ENCODE measurements at regions not wholly inside any gene's neighbourhood (a gene's known extent, or its start where the extent isn't known, plus 50 kb on each side); places are given as distances from the start of the nearest gene placed in this dataset.
"Not testable (repeated sequence)": the region's sequence is repeated elsewhere in the genome, so short reads cannot be mapped to it uniquely, and the experiment has no call there.

GRCh38 chrX:113195949-113196348 lies 355.3 kb upstream of the AMOT start:
- ChIA-PET POLR2A (ENCODE audit: unreplicated experiment) (no interaction called here), CTCF (no interaction called here)
- H3K4me1 ChIP-seq (ENCODE audit: insufficient read depth, low read length), result no peaks in the 10 kb centered on the region
- H3K79me2 ChIP-seq (ENCODE audit: low read length), result no peaks in the 10 kb centered on the region
- no peak overlapping the region for H3K4me2 ChIP-seq (ENCODE audit: low read length)
- no peaks in the 10 kb centered on the region for H3F3A ChIP-seq (ENCODE audit: low read length, unreplicated experiment)
- ATAC-seq (no peak), DNase-seq (no peak)
- no peaks in the 10 kb centered on the region for H3K9me3 ChIP-seq (ENCODE audit: low read length)
- no peak overlapping the region for H3K9ac ChIP-seq (ENCODE audit: low read length)
- H3K27me3 ChIP-seq (ENCODE audit: low read length), result no peaks in the 10 kb centered on the region
- no peak overlapping the region for H2AFZ ChIP-seq (ENCODE audit: low read length)
- no peaks in the 10 kb centered on the region for H4K20me1 ChIP-seq (ENCODE audit: low read length)
- H3K27ac ChIP-seq (ENCODE audit: low read length), result no peak overlapping the region
- H3K9me2 ChIP-seq (replicated peaks; ENCODE audit: low read length), result no peaks in the 10 kb centered on the region
- H3K36me3 ChIP-seq (ENCODE audit: low read depth, low read length), result no peaks in the 10 kb centered on the region
- no TSS peak for BruUV-seq (replicated peaks)
- intact Hi-C loops (cut with micrococcal nuclease), result no loop called here
- H3K4me3 ChIP-seq (ENCODE audit: low read length), result no peak overlapping the region
- TF ChIP-seq, protein P1, sequence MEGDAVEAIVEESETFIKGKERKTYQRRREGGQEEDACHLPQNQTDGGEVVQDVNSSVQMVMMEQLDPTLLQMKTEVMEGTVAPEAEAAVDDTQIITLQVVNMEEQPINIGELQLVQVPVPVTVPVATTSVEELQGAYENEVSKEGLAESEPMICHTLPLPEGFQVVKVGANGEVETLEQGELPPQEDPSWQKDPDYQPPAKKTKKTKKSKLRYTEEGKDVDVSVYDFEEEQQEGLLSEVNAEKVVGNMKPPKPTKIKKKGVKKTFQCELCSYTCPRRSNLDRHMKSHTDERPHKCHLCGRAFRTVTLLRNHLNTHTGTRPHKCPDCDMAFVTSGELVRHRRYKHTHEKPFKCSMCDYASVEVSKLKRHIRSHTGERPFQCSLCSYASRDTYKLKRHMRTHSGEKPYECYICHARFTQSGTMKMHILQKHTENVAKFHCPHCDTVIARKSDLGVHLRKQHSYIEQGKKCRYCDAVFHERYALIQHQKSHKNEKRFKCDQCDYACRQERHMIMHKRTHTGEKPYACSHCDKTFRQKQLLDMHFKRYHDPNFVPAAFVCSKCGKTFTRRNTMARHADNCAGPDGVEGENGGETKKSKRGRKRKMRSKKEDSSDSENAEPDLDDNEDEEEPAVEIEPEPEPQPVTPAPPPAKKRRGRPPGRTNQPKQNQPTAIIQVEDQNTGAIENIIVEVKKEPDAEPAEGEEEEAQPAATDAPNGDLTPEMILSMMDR (conservative IDR thresholded peaks at IDR 0.05; ENCODE audit: low read depth, low read length), result no peak
- no peak for TF ChIP-seq EZH2phosphoT487 (IDR thresholded peaks at IDR 0.05; ENCODE audit: borderline replicate concordance, low read length)
- TF ChIP-seq EZH2 (IDR thresholded peaks at IDR 0.05; ENCODE audit: low read length, unreplicated experiment), result no peak

- no peaks in the 10 kb centered on the region for H3K27me3 ChIP-seq (ENCODE audit: low read length)
- intact Hi-C loops (cut with micrococcal nuclease), result no loop called here
- H2AFZ ChIP-seq (ENCODE audit: low read length), result no peak overlapping the region
- BruUV-seq (replicated peaks), result no TSS peak
- POLR2A ChIA-PET (ENCODE audit: unreplicated experiment), result no interaction called here
- TF ChIP-seq, protein P1 (conservative IDR thresholded peaks at IDR 0.05; ENCODE audit: low read depth, low read length), result no peak
- TF ChIP-seq EZH2 (IDR thresholded peaks at IDR 0.05; ENCODE audit: low read length, unreplicated experiment), result no peak
- no peak for TF ChIP-seq EZH2phosphoT487 (IDR thresholded peaks at IDR 0.05; ENCODE audit: borderline replicate concordance, low read length)
- H4K20me1 ChIP-seq (ENCODE audit: low read length), result no peaks in the 10 kb centered on the region
- no peak for DNase-seq
- H3F3A ChIP-seq (ENCODE audit: low read length, unreplicated experiment), result no peaks in the 10 kb centered on the region
- no peaks in the 10 kb centered on the region for H3K9me3 ChIP-seq (ENCODE audit: low read length)
- H3K4me2 ChIP-seq (ENCODE audit: low read length), result no peak overlapping the region
- no peaks in the 10 kb centered on the region for H3K9me2 ChIP-seq (replicated peaks; ENCODE audit: low read length)
- no peaks in the 10 kb centered on the region for H3K4me1 ChIP-seq (ENCODE audit: insufficient read depth, low read length)
- CTCF ChIA-PET, result no interaction called here
- H3K9ac ChIP-seq (ENCODE audit: low read length), result no peak overlapping the region
- no peak for ATAC-seq
- no peak overlapping the region for H3K4me3 ChIP-seq (ENCODE audit: low read length)
- no peaks in the 10 kb centered on the region for H3K36me3 ChIP-seq (ENCODE audit: low read depth, low read length)
- H3K79me2 ChIP-seq (ENCODE audit: low read length), result no peaks in the 10 kb centered on the region
- no peak overlapping the region for H3K27ac ChIP-seq (ENCODE audit: low read length)
These were observed 351.8 kb upstream of the AMOT start for GRCh38 chrX:113192418-113192817.

DNA sequence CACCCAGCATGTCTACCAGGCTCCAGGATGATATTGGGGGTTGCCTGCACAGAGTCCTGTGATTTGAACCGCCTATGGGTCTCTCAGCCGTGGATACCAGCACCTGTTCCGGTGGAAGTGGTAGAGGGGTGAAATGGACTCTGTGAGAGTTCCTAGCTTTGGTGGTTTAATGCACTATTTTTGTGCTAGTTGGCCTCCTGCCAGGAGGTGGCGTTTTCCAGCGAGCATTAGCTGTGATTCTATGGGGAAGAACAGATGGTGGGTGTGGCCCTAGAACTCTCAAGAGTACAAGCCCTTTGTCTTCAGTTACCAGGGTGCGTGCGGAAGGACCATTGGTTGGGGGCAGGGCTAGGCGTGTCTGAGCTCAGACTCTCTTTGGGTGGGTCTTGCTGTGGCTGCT lies 316.9 kb upstream of the AMOT start:
- Histone ChIP-seq H3K27me3 (ENCODE audit: low read length) (no peaks in the 10 kb centered on the region), H3K79me2 (ENCODE audit: low read length) (no peaks in the 10 kb centered on the region), H3K4me2 (ENCODE audit: low read length) (no peak overlapping the region), H3K4me1 (ENCODE audit: insufficient read depth, low read length) (no peaks in the 10 kb centered on the region), H3K9me3 (ENCODE audit: low read length) (no peaks in the 10 kb centered on the region), H4K20me1 (ENCODE audit: low read length) (no peaks in the 10 kb centered on the region), H2AFZ (ENCODE audit: low read length) (no peak overlapping the region), H3K36me3 (ENCODE audit: low read depth, low read length) (no peaks in the 10 kb centered on the region), H3K9ac (ENCODE audit: low read length) (no peak overlapping the region), H3F3A (ENCODE audit: low read length, unreplicated experiment) (no peaks in the 10 kb centered on the region), H3K27ac (ENCODE audit: low read length) (no peak overlapping the region), H3K4me3 (ENCODE audit: low read length) (no peak overlapping the region), H3K9me2 (replicated peaks; ENCODE audit: low read length) (no peaks in the 10 kb centered on the region)
- TF ChIP-seq EZH2 (IDR thresholded peaks at IDR 0.05; ENCODE audit: low read length, unreplicated experiment) (no peak), EZH2phosphoT487 (IDR thresholded peaks at IDR 0.05; ENCODE audit: borderline replicate concordance, low read length) (no peak)
- TF ChIP-seq, protein P1 (conservative IDR thresholded peaks at IDR 0.05; ENCODE audit: low read depth, low read length), result no peak
- CTCF ChIA-PET, result no interaction called here
- POLR2A ChIA-PET (ENCODE audit: unreplicated experiment), result no interaction called here
- no peak for ATAC-seq
- no TSS peak for BruUV-seq (replicated peaks)
- intact Hi-C loops (cut with micrococcal nuclease), result no loop called here
- no peak for DNase-seq

GRCh38 chrX:113154315-113154714 lies 313.7 kb upstream of the AMOT start:
- H3K9ac ChIP-seq (ENCODE audit: low read length); DNase-seq; intact Hi-C loops (cut with micrococcal nuclease); H3K9me3 ChIP-seq (ENCODE audit: low read length); POLR2A ChIA-PET (ENCODE audit: unreplicated experiment); H3K79me2 ChIP-seq (ENCODE audit: low read length); BruUV-seq (replicated peaks); H3K4me3 ChIP-seq (ENCODE audit: low read length); H3F3A ChIP-seq (ENCODE audit: low read length, unreplicated experiment); H2AFZ ChIP-seq (ENCODE audit: low read length); H4K20me1 ChIP-seq (ENCODE audit: low read length); H3K4me1 ChIP-seq (ENCODE audit: insufficient read depth, low read length); CTCF ChIA-PET; ATAC-seq; H3K27ac ChIP-seq (ENCODE audit: low read length); H3K9me2 ChIP-seq (replicated peaks; ENCODE audit: low read length); H3K27me3 ChIP-seq (ENCODE audit: low read length); H3K36me3 ChIP-seq (ENCODE audit: low read depth, low read length); H3K4me2 ChIP-seq (ENCODE audit: low read length): not testable (repeated sequence)
